ENCODE measurements at regions not wholly inside any gene's neighbourhood (a gene's known extent, or its start where the extent isn't known, plus 50 kb on each side); places are given as distances from the start of the nearest gene placed in this dataset.

GRCh38 chr5:112657804-112658203, 79.9 kb upstream of the APC start:
- no peak for DNase-seq (ENCODE audit: low spot score)

GRCh38 chr5:112660359-112660758, 77.3 kb upstream of the APC start:
- DNase-seq (ENCODE audit: low spot score): no peak

GRCh38 chr5:112663146-112663545, 74.5 kb upstream of the APC start:
- no peak for DNase-seq (ENCODE audit: low spot score)

GRCh38 chr5:112668016-112668415, 69.7 kb upstream of the APC start:
- no peak for DNase-seq (ENCODE audit: low spot score)

GRCh38 chr5:112668911-112669310, 68.8 kb upstream of the APC start:
- no peak for DNase-seq (ENCODE audit: low spot score)

GRCh38 chr5:112669328-112669963, 68.2 kb upstream of the APC start:
- no peak for DNase-seq (ENCODE audit: low spot score)

- no peak for DNase-seq (ENCODE audit: low spot score)
These were observed 66.0 kb upstream of the APC start for GRCh38 chr5:112671687-112672086.

GRCh38 chr5:112681481-112681908, 56.2 kb upstream of the APC start:
- no peak for DNase-seq (ENCODE audit: low spot score)

- DNase-seq (ENCODE audit: low spot score): no peak
These were observed 55.0 kb upstream of the APC start for GRCh38 chr5:112682621-112683061.

- DNase-seq (ENCODE audit: low spot score): no peak
These were observed 53.6 kb upstream of the APC start for GRCh38 chr5:112684121-112684520.

GRCh38 chr5:112684737-112685136, 52.9 kb upstream of the APC start:
- DNase-seq (ENCODE audit: low spot score): no peak

- DNase-seq (ENCODE audit: low spot score): no peak
These were observed 52.3 kb upstream of the APC start for GRCh38 chr5:112685386-112685785.

GRCh38 chr5:112685931-112686330, 51.8 kb upstream of the APC start:
- no peak for DNase-seq (ENCODE audit: low spot score)

GRCh38 chr5:112686675-112687074, 51.0 kb upstream of the APC start:
- no peak for DNase-seq (ENCODE audit: low spot score)

- no peak for DNase-seq (ENCODE audit: low spot score)
These were observed 50.4 kb upstream of the APC start for GRCh38 chr5:112687306-112687705.

Data from hematopoietic multipotent progenitor cell treated with erythropoietin and hydrocortisone succinate and interleukin-3 and kit ligand, for 17 days (in vitro differentiated cells).